HEK293 (cell line): ENCODE measurements at regions not wholly inside any gene's neighbourhood (a gene's known extent, or its start where the extent isn't known, plus 50 kb on each side); places are given as distances from the start of the nearest gene placed in this dataset.

ENCODE experiments used
- CTCF ChIP-seq: fragments of 450-650 bp; formaldehyde crosslinking; IDR thresholded peaks from 2 replicates; pipeline ENCODE4 v1.5.1; 2016; ENCODE audit warnings: missing biosample characterization, missing genetic modification characterization
- GLI2 ChIP-seq: fragments of 450-650 bp; formaldehyde crosslinking; IDR thresholded peaks from 2 replicates; pipeline ENCODE4; 2017; ENCODE audit warnings: missing biosample characterization, missing genetic modification characterization, low read depth, borderline replicate concordance
- KLF17 ChIP-seq: fragments of 450-650 bp; formaldehyde crosslinking; IDR thresholded peaks from 2 replicates; pipeline ENCODE4 v1.5.1; 2016; ENCODE audit warnings: missing biosample characterization, missing genetic modification characterization
- KLF8 ChIP-seq: fragments of 450-650 bp; formaldehyde crosslinking; IDR thresholded peaks from 2 replicates; pipeline ENCODE4 v1.5.1; 2016; ENCODE audit warnings: missing biosample characterization, missing genetic modification characterization
- PBX3 ChIP-seq: sonication (generic); formaldehyde crosslinking; IDR thresholded peaks from 2 replicates; pipeline ENCODE4 v1.8.1; 2022; ENCODE audit warnings: mild to moderate bottlenecking, moderate library complexity, missing genetic modification reagents
- REST ChIP-seq: fragments of 450-650 bp; formaldehyde crosslinking; IDR thresholded peaks from 2 replicates; pipeline ENCODE4 v1.5.1; 2016; ENCODE audit warnings: missing biosample characterization, missing genetic modification characterization
- SALL2 ChIP-seq: fragments of 450-650 bp; formaldehyde crosslinking; IDR thresholded peaks from 2 replicates; pipeline ENCODE4 v1.5.0; 2017; ENCODE audit warnings: missing biosample characterization, mild to moderate bottlenecking, missing genetic modification characterization, borderline replicate concordance
- ZBTB1 ChIP-seq: fragments of 450-650 bp; formaldehyde crosslinking; IDR thresholded peaks from 2 replicates; pipeline ENCODE4 v1.5.1; 2016; ENCODE audit warnings: missing biosample characterization, missing genetic modification characterization
- ZBTB7A ChIP-seq: fragments of 450-650 bp; formaldehyde crosslinking; IDR thresholded peaks from 2 replicates; pipeline ENCODE4 v1.5.1; 2016; ENCODE audit warnings: low read depth, missing biosample characterization, missing genetic modification characterization
- ZNF16 ChIP-seq: fragments of 450-650 bp; formaldehyde crosslinking; IDR thresholded peaks from 2 replicates; pipeline ENCODE4 v1.5.1; 2016; ENCODE audit warnings: low read depth, missing biosample characterization, missing genetic modification characterization
- ZNF26 ChIP-seq: fragments of 450-650 bp; formaldehyde crosslinking; IDR thresholded peaks from 2 replicates; pipeline ENCODE4 v1.5.1; 2016; ENCODE audit warnings: missing biosample characterization, missing genetic modification characterization
- ZNF341 ChIP-seq: fragments of 450-650 bp; formaldehyde crosslinking; IDR thresholded peaks from 2 replicates; pipeline ENCODE4; 2016; ENCODE audit warnings: low read depth, missing biosample characterization, missing genetic modification characterization
- ZNF398 ChIP-seq: fragments of 450-650 bp; formaldehyde crosslinking; IDR thresholded peaks from 2 replicates; pipeline ENCODE4 v1.5.1; 2017; ENCODE audit warnings: missing biosample characterization, missing genetic modification characterization
- ZNF521 ChIP-seq: fragments of 450-650 bp; formaldehyde crosslinking; IDR thresholded peaks from 2 replicates; pipeline ENCODE4 v1.5.1; 2017; ENCODE audit warnings: missing biosample characterization, mild to moderate bottlenecking, missing genetic modification characterization
- ZNF544 ChIP-seq: fragments of 450-650 bp; formaldehyde crosslinking; IDR thresholded peaks from 2 replicates; pipeline ENCODE4 v1.5.0; 2017; ENCODE audit warnings: missing biosample characterization, missing genetic modification characterization
- ZNF548 ChIP-seq: fragments of 450-650 bp; formaldehyde crosslinking; IDR thresholded peaks from 2 replicates; pipeline ENCODE4 v1.5.1; 2016; ENCODE audit warnings: missing biosample characterization, missing genetic modification characterization
- ZNF561 ChIP-seq: fragments of 450-650 bp; IDR thresholded peaks from 2 replicates; pipeline ENCODE4 v1.5.1; 2018; ENCODE audit warnings: missing biosample characterization, missing genetic modification characterization, borderline replicate concordance
- ZNF624 ChIP-seq: fragments of 450-650 bp; formaldehyde crosslinking; IDR thresholded peaks from 2 replicates; pipeline ENCODE4 v1.5.1; 2017; ENCODE audit warnings: missing biosample characterization, missing genetic modification characterization
- ZNF629 ChIP-seq: fragments of 450-650 bp; formaldehyde crosslinking; IDR thresholded peaks from 2 replicates; pipeline ENCODE4 v1.5.1; 2017; ENCODE audit warnings: missing biosample characterization, missing genetic modification characterization
- ZNF677 ChIP-seq: fragments of 450-650 bp; IDR thresholded peaks from 2 replicates; pipeline ENCODE4 v1.5.0; 2018; ENCODE audit warnings: missing biosample characterization, mild to moderate bottlenecking, missing genetic modification characterization, moderate library complexity
- ZNF692 ChIP-seq: fragments of 450-650 bp; formaldehyde crosslinking; IDR thresholded peaks from 2 replicates; pipeline ENCODE4 v1.5.1; 2016; ENCODE audit warnings: missing biosample characterization, missing genetic modification characterization
- ZNF707 ChIP-seq: fragments of 450-650 bp; formaldehyde crosslinking; IDR thresholded peaks from 2 replicates; pipeline ENCODE4 v1.5.1; 2016; ENCODE audit warnings: missing biosample characterization, missing genetic modification characterization
- ZNF776 ChIP-seq: fragments of 450-650 bp; formaldehyde crosslinking; IDR thresholded peaks from 2 replicates; pipeline ENCODE4 v1.5.0; 2017; ENCODE audit warnings: missing biosample characterization, missing genetic modification characterization, borderline replicate concordance
- ZNF785 ChIP-seq: fragments of 450-650 bp; formaldehyde crosslinking; IDR thresholded peaks from 2 replicates; pipeline ENCODE4 v1.5.1; 2016; ENCODE audit warnings: missing biosample characterization, missing genetic modification characterization
- ZNF791 ChIP-seq: fragments of 450-650 bp; formaldehyde crosslinking; IDR thresholded peaks from 2 replicates; pipeline ENCODE4 v1.5.1; 2016; ENCODE audit warnings: missing biosample characterization, missing genetic modification characterization
- ZSCAN4 ChIP-seq: fragments of 450-650 bp; formaldehyde crosslinking; IDR thresholded peaks from 2 replicates; pipeline ENCODE4 v1.5.1; 2017; ENCODE audit warnings: missing biosample characterization, missing genetic modification characterization

- TF ChIP-seq ZNF16 (no peak), REST (tag by site-specific recombination) (no peak), KLF17 (tag by site-specific recombination) (no peak), ZNF561 (tag by site-specific recombination) (no peak), ZNF791 (no peak), ZNF629 (tag by site-specific recombination) (peak; percentile 38; the same call in 1 of the 2 replicates), GLI2 (no peak), ZNF707 (tag by site-specific recombination) (no peak), ZNF26 (tag by site-specific recombination) (no peak), ZNF776 (tag by site-specific recombination) (no peak), ZNF398 (tag by site-specific recombination) (no peak), CTCF (tag by site-specific recombination) (peak; percentile 55; the same call in 1 of the 2 replicates), ZNF544 (no peak), KLF8 (no peak), SALL2 (tag by site-specific recombination) (no peak), ZNF341 (tag by site-specific recombination) (no peak), ZNF521 (tag by site-specific recombination) (no peak), ZBTB1 (tag by site-specific recombination) (no peak), ZNF692 (tag by site-specific recombination) (peak; percentile 44; the same call in 1 of the 2 replicates), PBX3 (CRISPR knock-in tag) (no peak), ZNF548 (tag by site-specific recombination) (no peak), ZNF677 (tag by site-specific recombination) (no peak), ZBTB7A (tag by site-specific recombination) (no peak), ZNF624 (tag by site-specific recombination) (no peak), ZSCAN4 (no peak), ZNF785 (no peak)
Measured at GRCh38 chr1:59016390-59016789, 232.5 kb upstream of the JUN start (continued).
